GM23338 (cell line): ENCODE measurements at regions not wholly inside any gene's neighbourhood (a gene's known extent, or its start where the extent isn't known, plus 50 kb on each side); places are given as distances from the start of the nearest gene placed in this dataset.
"Not testable (repeated sequence)": the region's sequence is repeated elsewhere in the genome, so short reads cannot be mapped to it uniquely, and the experiment has no call there.

Experiments used
- CREB1 ChIP-seq: fragments of 250-450 bp; sonication (Bioruptor Pico); IDR thresholded peaks from 2 replicates; pipeline ENCODE4 v1.5.0; 2020; ENCODE audit warnings: low read depth, mild to moderate bottlenecking, moderate library complexity
- CTCF ChIP-seq, 2 experiments: fragments of 200-600 bp in 1 of 2; sonication (generic) in 1 of 2; conservative IDR thresholded peaks; 2 replicates each; pipeline versions ENCODE4 v1.5.1 to v1.6.1; 2016 to 2017; ENCODE audit warnings: antibody characterized with exemption in 2 of 2, low read depth in 2 of 2, mild to moderate bottlenecking in 2 of 2, moderate library complexity in 1 of 2
- EZH2 ChIP-seq: fragments of 200-600 bp; sonication (generic); IDR thresholded peaks from one replicate; pipeline ENCODE4 v1.8.0; 2017; ENCODE audit warnings: antibody characterized with exemption, mild to moderate bottlenecking, low read depth; ENCODE audit not compliant: unreplicated experiment
- EZH2phosphoT487 ChIP-seq: fragments of 200-600 bp; sonication (generic); IDR thresholded peaks from one replicate; pipeline ENCODE4 v1.8.1; 2018; ENCODE audit warnings: antibody characterized with exemption; ENCODE audit not compliant: unreplicated experiment
- STAT1 ChIP-seq: IDR thresholded peaks from one replicate; pipeline ENCODE4 v1.6.1; 2016; ENCODE audit warnings: antibody characterized with exemption; ENCODE audit not compliant: unreplicated experiment

- TF ChIP-seq CTCF (conservative IDR thresholded peaks at IDR 0.05; ENCODE audit: low read depth in 2 of 2); EZH2; EZH2phosphoT487; CREB1 (CRISPR knock-in tag); STAT1: not testable (repeated sequence)
Measured at GRCh38 chr6:94557207-94557606, 1020.1 kb upstream of the MANEA start.
